ENCODE measurements at regions not wholly inside any gene's neighbourhood (a gene's known extent, or its start where the extent isn't known, plus 50 kb on each side); places are given as distances from the start of the nearest gene placed in this dataset.

- CTCF ChIA-PET, result no interaction called here
- TF ChIP-seq MAFK (IDR thresholded peaks at IDR 0.05; ENCODE audit: partially characterized antibody) (no peak), JUNB (IDR thresholded peaks at IDR 0.05) (no peak), SREBF2 (IDR thresholded peaks at IDR 0.05) (no peak), HOXA7 (CRISPR knock-in tag; IDR thresholded peaks at IDR 0.05) (no peak), CHD4 (IDR thresholded peaks at IDR 0.05; ENCODE audit: borderline replicate concordance) (no peak), ZC3H11A (IDR thresholded peaks at IDR 0.05) (no peak), CBX2 (IDR thresholded peaks at IDR 0.05; ENCODE audit: borderline replicate concordance, low read depth) (no peak), NR3C1 (IDR thresholded peaks at IDR 0.05) (no peak), ZNF302 (CRISPR knock-in tag; IDR thresholded peaks at IDR 0.05) (no peak), POLR2AphosphoS2 (conservative IDR thresholded peaks at IDR 0.05; ENCODE audit: low read length) (no peak), RFX5 (IDR thresholded peaks at IDR 0.05) (no peak)
- TF ChIP-seq, protein P1, sequence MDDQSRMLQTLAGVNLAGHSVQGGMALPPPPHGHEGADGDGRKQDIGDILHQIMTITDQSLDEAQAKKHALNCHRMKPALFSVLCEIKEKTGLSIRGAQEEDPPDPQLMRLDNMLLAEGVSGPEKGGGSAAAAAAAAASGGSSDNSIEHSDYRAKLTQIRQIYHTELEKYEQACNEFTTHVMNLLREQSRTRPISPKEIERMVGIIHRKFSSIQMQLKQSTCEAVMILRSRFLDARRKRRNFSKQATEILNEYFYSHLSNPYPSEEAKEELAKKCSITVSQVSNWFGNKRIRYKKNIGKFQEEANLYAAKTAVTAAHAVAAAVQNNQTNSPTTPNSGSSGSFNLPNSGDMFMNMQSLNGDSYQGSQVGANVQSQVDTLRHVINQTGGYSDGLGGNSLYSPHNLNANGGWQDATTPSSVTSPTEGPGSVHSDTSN (IDR thresholded peaks at IDR 0.05), result no peak
- Histone ChIP-seq H3K4me2 (no peak overlapping the region), H3K27ac (no peak overlapping the region), H3K9me3 (no peaks in the 10 kb centered on the region), H3K4me3 (no peak overlapping the region), H3K4me1 (0 out of 3 replicates have a peak, but pooled peaks cover 5% of the 10 kb centered on the region)
- no peak for ATAC-seq
- no peak for FAIRE-seq
- no peak for DNase-seq (ENCODE audit: low read depth in 1 of 2, low spot score in 1 of 2)
- WGBS (ENCODE audit: missing lambda C conversion rate), result 75% methylated on average over 6 of the region's 6 CpGs
- POLR2A ChIA-PET, result no interaction called here
Observed at GRCh38 chr6:134398453-134398852, 80.5 kb upstream of the SGK1 start.

GRCh38 chr6:134397676-134398075, 79.8 kb upstream of the SGK1 start:
- Histone ChIP-seq H3K4me2 (no peak overlapping the region), H3K27ac (no peak overlapping the region), H3K4me3 (no peak overlapping the region), H3K4me1 (0 out of 3 replicates have a peak, but pooled peaks cover 5% of the 10 kb centered on the region), H3K9me3 (no peaks in the 10 kb centered on the region)
- no peak for TF ChIP-seq EHF (CRISPR knock-in tag; IDR thresholded peaks at IDR 0.05)
- TF ChIP-seq RAD21 (conservative IDR thresholded peaks at IDR 0.05 in 1 of 2, IDR thresholded peaks at IDR 0.05 in 1 of 2), result no peak
- no peak for TF ChIP-seq FOSB (CRISPR knock-in tag; IDR thresholded peaks at IDR 0.05)
- no peak for TF ChIP-seq CHD2 (IDR thresholded peaks at IDR 0.05; ENCODE audit: low read length, partially characterized antibody)
- no peak for TF ChIP-seq MAZ (IDR thresholded peaks at IDR 0.05; ENCODE audit: borderline replicate concordance, low read depth, low read length)
- TF ChIP-seq MAX (IDR thresholded peaks at IDR 0.05), result no peak
- TF ChIP-seq ZSCAN20 (CRISPR knock-in tag; IDR thresholded peaks at IDR 0.05), result no peak
- TF ChIP-seq ZFP36 (IDR thresholded peaks at IDR 0.05; ENCODE audit: borderline replicate concordance, partially characterized antibody), result no peak
- TF ChIP-seq EP300 (IDR thresholded peaks at IDR 0.05), result no peak
- FAIRE-seq, result no peak
- ATAC-seq, result no peak
- DNase-seq (ENCODE audit: low read depth in 1 of 2, low spot score in 1 of 2), result no peak
- 73% methylated on average over 5 of the region's 5 CpGs for WGBS (ENCODE audit: missing lambda C conversion rate)
- POLR2A ChIA-PET, result no interaction called here
- CTCF ChIA-PET, result no interaction called here

DNA sequence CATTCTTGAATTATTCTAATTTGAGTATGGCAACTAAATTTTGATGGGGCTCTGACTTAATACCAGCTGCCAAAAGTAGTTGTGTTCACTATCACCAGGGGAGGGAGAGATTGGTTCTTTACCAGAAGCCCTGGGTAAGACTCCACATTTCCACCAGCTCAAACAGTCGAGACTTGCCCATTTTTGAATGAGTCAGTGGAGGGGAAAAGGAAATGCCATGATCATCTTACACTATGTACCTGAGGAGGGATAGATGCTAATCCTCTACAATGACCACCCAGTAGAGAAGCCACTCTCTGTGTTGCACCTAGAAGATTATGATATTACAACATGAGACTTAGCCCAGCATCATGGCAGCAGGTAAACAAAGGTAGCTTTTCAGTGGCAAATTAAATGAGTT, 77.0 kb upstream of the SGK1 start:
- 30% methylated on average over 1 of the region's 1 CpG for WGBS (ENCODE audit: missing lambda C conversion rate)
- no peak for TF ChIP-seq ZFP36 (IDR thresholded peaks at IDR 0.05; ENCODE audit: borderline replicate concordance, partially characterized antibody)
- Histone ChIP-seq H3K27ac (no peak overlapping the region), H3K4me3 (no peak overlapping the region), H3K4me2 (no peak overlapping the region), H3K4me1 (0 out of 3 replicates have a peak, but pooled peaks cover 5% of the 10 kb centered on the region), H3K9me3 (no peaks in the 10 kb centered on the region)
- FAIRE-seq, result no peak
- CTCF ChIA-PET, result interaction anchor here (1.1 kb wide), 1 partner anchor 42 kb away, joined by 3 read pairs; no protein-coding TSS in a partner anchor
- no peak for DNase-seq (ENCODE audit: low read depth in 1 of 2, low spot score in 1 of 2)
- POLR2A ChIA-PET, result no interaction called here
- no peak for ATAC-seq

DNA sequence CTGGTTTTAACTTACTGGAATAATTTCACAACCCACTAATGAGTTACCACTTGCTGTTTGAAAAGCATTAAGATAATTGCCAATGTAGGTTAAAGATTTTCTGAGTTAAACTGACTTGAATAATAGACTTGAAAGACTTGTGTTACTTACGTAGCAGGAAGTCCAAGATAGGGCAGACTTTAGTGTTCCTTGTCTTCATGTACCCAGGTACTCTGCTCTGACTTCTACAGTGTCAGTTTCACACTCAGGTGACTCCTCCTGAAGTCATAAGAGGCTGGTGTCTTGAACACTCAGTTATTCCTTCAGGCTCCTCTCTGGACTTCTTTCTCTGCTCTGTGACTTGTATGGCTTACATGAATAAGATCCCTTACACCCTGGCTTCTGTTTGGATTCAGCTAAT, 76.3 kb upstream of the SGK1 start:
- 96% methylated on average over 1 of the region's 1 CpG for WGBS (ENCODE audit: missing lambda C conversion rate)
- FAIRE-seq (no peak), ATAC-seq (no peak), DNase-seq (ENCODE audit: low read depth in 1 of 2, low spot score in 1 of 2) (no peak)
- Histone ChIP-seq H3K4me1 (0 out of 3 replicates have a peak, but pooled peaks cover 5% of the 10 kb centered on the region), H3K27ac (peak overlapping the region in 1 of 2 experiments; percentile 18; a peak in 1 of 6 replicates), H3K4me3 (no peak overlapping the region), H3K9me3 (no peaks in the 10 kb centered on the region), H3K4me2 (no peak overlapping the region)
- ChIA-PET POLR2A (interaction anchor here (0.6 kb wide), 1 partner anchor 13 kb away, joined by 9 read pairs; no protein-coding TSS in a partner anchor), CTCF (interaction anchor here (0.6 to 1.1 kb wide), 2 partner anchors 43 to 118 kb away, joined by 3 read pairs; no protein-coding TSS in a partner anchor)
- TF ChIP-seq FOXS1 (CRISPR knock-in tag; IDR thresholded peaks at IDR 0.05) (no peak), CEBPB (IDR thresholded peaks at IDR 0.05) (no peak), HOXB5 (CRISPR knock-in tag; IDR thresholded peaks at IDR 0.05) (no peak), NPAS2 (CRISPR knock-in tag; IDR thresholded peaks at IDR 0.05; ENCODE audit: borderline replicate concordance) (no peak), ZSCAN20 (CRISPR knock-in tag; IDR thresholded peaks at IDR 0.05) (no peak), ATOH8 (CRISPR knock-in tag; IDR thresholded peaks at IDR 0.05; ENCODE audit: low read depth) (no peak), NR3C1 (IDR thresholded peaks at IDR 0.05) (no peak), MAX (IDR thresholded peaks at IDR 0.05) (no peak)
- TF ChIP-seq, protein P1 (IDR thresholded peaks at IDR 0.05), result no peak
- TF ChIP-seq, protein P2, sequence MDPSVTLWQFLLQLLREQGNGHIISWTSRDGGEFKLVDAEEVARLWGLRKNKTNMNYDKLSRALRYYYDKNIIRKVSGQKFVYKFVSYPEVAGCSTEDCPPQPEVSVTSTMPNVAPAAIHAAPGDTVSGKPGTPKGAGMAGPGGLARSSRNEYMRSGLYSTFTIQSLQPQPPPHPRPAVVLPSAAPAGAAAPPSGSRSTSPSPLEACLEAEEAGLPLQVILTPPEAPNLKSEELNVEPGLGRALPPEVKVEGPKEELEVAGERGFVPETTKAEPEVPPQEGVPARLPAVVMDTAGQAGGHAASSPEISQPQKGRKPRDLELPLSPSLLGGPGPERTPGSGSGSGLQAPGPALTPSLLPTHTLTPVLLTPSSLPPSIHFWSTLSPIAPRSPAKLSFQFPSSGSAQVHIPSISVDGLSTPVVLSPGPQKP (IDR thresholded peaks at IDR 0.05; ENCODE audit: low read depth, low read length), result no peak
